ENCODE measurements at regions not wholly inside any gene's neighbourhood (a gene's known extent, or its start where the extent isn't known, plus 50 kb on each side); places are given as distances from the start of the nearest gene placed in this dataset.

DNA sequence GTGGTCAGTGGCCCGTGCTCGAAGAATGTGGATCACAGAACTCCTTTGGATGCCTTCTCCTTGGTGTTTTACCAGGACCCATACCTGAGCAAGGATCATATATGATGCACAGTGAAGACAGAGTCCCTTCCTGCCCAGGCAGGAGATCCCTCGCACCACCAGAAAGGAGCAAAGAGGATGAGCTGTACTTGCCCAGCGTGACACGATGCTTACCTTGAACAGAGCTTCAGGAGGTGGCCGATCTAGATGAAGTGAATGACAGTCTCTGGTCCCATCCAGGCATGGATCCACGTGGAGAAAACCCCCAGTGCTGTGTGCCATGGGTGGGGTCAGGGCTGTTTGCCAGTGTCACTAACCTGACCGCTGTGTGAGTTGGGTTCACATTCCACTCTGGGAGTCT is 455.4 kb downstream of the GADD45G start:
- no peak for TF ChIP-seq CEBPB (IDR thresholded peaks at IDR 0.05)
- TF ChIP-seq, protein P1, sequence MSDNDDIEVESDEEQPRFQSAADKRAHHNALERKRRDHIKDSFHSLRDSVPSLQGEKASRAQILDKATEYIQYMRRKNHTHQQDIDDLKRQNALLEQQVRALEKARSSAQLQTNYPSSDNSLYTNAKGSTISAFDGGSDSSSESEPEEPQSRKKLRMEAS (IDR thresholded peaks at IDR 0.05): no peak
- no peak for TF ChIP-seq EP300 (IDR thresholded peaks at IDR 0.05; ENCODE audit: borderline replicate concordance)
- no peak for TF ChIP-seq TEAD4 (IDR thresholded peaks at IDR 0.05)
- TF ChIP-seq RAD21 (IDR thresholded peaks at IDR 0.05; ENCODE audit: low read depth): no peak
- TF ChIP-seq EGR1 (IDR thresholded peaks at IDR 0.05): no peak
